ENCODE measurements at regions not wholly inside any gene's neighbourhood (a gene's known extent, or its start where the extent isn't known, plus 50 kb on each side); places are given as distances from the start of the nearest gene placed in this dataset.
A peak's percentile ranks its signal among the peaks of the same experiment; 100 is the strongest.

- no peak overlapping the region for H3K4me3 ChIP-seq
- peaks cover 3% of the 10 kb centered on the region for H3K4me1 ChIP-seq
- H3K36me3 ChIP-seq (replicated peaks) = no peaks in the 10 kb centered on the region
- DNase-seq (ENCODE audit: low spot score in 2 of 2) = peak in 1 of 2 experiments; percentile 6
- H3K9me3 ChIP-seq = no peaks in the 10 kb centered on the region
- no peaks in the 10 kb centered on the region for H3K27me3 ChIP-seq (ENCODE audit: low read depth)
- in situ Hi-C loops (cut with MboI; ENCODE audit: low sequenced_read_pairs) = no loop called here
Measured at GRCh38 chr13:107770541-107770940, 444.8 kb downstream of the LIG4 start.

GRCh38 chr13:107767119-107767518 is 448.2 kb downstream of the LIG4 start:
- DNase-seq (ENCODE audit: low spot score in 2 of 2) = no peak
- H3K4me3 ChIP-seq = no peak overlapping the region
- no peaks in the 10 kb centered on the region for H3K36me3 ChIP-seq (replicated peaks)
- H3K9me3 ChIP-seq = no peaks in the 10 kb centered on the region
- H3K4me1 ChIP-seq = peaks cover 3% of the 10 kb centered on the region
- no peaks in the 10 kb centered on the region; the same call in 1 of the 2 replicates for H3K27me3 ChIP-seq (ENCODE audit: low read depth)
- in situ Hi-C loops (cut with MboI; ENCODE audit: low sequenced_read_pairs) = no loop called here

GRCh38 chr13:107765724-107766401 is 449.5 kb downstream of the LIG4 start:
- H3K27me3 ChIP-seq (ENCODE audit: low read depth) = no peaks in the 10 kb centered on the region; the same call in 1 of the 2 replicates
- H3K4me1 ChIP-seq = peaks cover 3% of the 10 kb centered on the region
- in situ Hi-C loops (cut with MboI; ENCODE audit: low sequenced_read_pairs) = no loop called here
- H3K4me3 ChIP-seq = no peak overlapping the region
- no peaks in the 10 kb centered on the region for H3K9me3 ChIP-seq
- no peaks in the 10 kb centered on the region for H3K36me3 ChIP-seq (replicated peaks)
- no peak for DNase-seq (ENCODE audit: low spot score in 2 of 2)

DNA sequence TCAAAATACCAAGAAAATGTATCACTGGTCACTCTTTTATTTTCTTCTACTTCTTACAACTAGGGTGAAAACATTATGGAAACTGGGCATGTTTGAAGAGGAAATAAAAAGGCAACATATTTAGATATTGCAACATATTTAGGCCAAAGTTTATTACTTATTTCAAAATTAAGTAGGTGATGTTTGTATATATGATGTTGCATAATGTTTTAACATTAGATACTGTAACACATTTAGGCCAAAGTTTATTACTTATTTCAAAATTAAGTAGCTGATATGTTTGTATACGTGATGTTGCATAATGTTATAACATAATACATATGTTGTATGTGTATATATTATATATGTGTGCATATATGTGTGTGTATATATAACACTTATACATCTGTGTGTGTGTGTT is 451.3 kb downstream of the LIG4 start:
- H3K27me3 ChIP-seq (ENCODE audit: low read depth) = no peaks in the 10 kb centered on the region; the same call in 1 of the 2 replicates
- in situ Hi-C loops (cut with MboI; ENCODE audit: low sequenced_read_pairs) = no loop called here
- no peaks in the 10 kb centered on the region for H3K36me3 ChIP-seq (replicated peaks)
- H3K4me1 ChIP-seq = no peaks in the 10 kb centered on the region
- H3K9me3 ChIP-seq = no peaks in the 10 kb centered on the region
- DNase-seq (ENCODE audit: low spot score in 2 of 2) = no peak
- no peak overlapping the region for H3K4me3 ChIP-seq

GRCh38 chr13:107753748-107754147 is 461.6 kb downstream of the LIG4 start:
- Histone ChIP-seq H3K36me3 (replicated peaks) (no peaks in the 10 kb centered on the region), H3K4me1 (no peaks in the 10 kb centered on the region), H3K9me3 (no peaks in the 10 kb centered on the region), H3K4me3 (no peak overlapping the region), H3K27me3 (ENCODE audit: low read depth) (no peaks in the 10 kb centered on the region)
- in situ Hi-C loops (cut with MboI; ENCODE audit: low sequenced_read_pairs) = no loop called here
- no peak for DNase-seq (ENCODE audit: low spot score in 2 of 2)

DNA sequence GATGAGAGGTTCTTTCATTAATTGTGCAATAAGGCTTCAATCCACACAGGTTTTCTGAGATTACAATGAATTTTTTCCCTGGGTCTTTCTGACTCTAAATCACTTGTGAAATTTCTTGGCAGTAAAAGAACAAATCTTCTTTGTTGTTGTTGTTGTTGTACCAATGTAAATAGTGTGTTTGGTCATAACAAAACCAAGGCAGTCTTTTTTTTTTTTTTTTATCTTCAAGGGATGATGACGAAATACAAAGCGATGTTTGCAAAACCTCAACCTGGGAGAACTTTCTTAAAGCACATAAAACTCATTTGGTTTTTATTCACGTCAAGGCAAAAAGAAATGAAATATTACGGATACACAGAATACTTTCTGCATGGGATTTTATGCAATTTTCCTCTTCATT is 462.0 kb downstream of the LIG4 start:
- DNase-seq (ENCODE audit: low spot score in 2 of 2) = no peak
- Histone ChIP-seq H3K4me3 (no peak overlapping the region), H3K27me3 (ENCODE audit: low read depth) (no peaks in the 10 kb centered on the region), H3K9me3 (no peaks in the 10 kb centered on the region), H3K4me1 (no peaks in the 10 kb centered on the region), H3K36me3 (replicated peaks) (no peaks in the 10 kb centered on the region)
- in situ Hi-C loops (cut with MboI; ENCODE audit: low sequenced_read_pairs) = no loop called here

GRCh38 chr13:107743983-107744382 is 471.4 kb downstream of the LIG4 start:
- in situ Hi-C loops (cut with MboI; ENCODE audit: low sequenced_read_pairs) = no loop called here
- H3K27me3 ChIP-seq (ENCODE audit: low read depth) = peaks cover 10% of the 10 kb centered on the region; the same call in 1 of the 2 replicates
- no peak for DNase-seq (ENCODE audit: low spot score in 2 of 2)
- no peaks in the 10 kb centered on the region for H3K36me3 ChIP-seq (replicated peaks)
- no peak overlapping the region for H3K4me3 ChIP-seq
- H3K4me1 ChIP-seq = no peaks in the 10 kb centered on the region
- no peaks in the 10 kb centered on the region for H3K9me3 ChIP-seq

GRCh38 chr13:107743526-107743925 is 471.8 kb downstream of the LIG4 start:
- no peaks in the 10 kb centered on the region for H3K36me3 ChIP-seq (replicated peaks)
- in situ Hi-C loops (cut with MboI; ENCODE audit: low sequenced_read_pairs) = no loop called here
- peaks cover 10% of the 10 kb centered on the region; the same call in 1 of the 2 replicates for H3K27me3 ChIP-seq (ENCODE audit: low read depth)

GRCh38 chr13:107743100-107743499 is 472.2 kb downstream of the LIG4 start:
- in situ Hi-C loops (cut with MboI; ENCODE audit: low sequenced_read_pairs) = no loop called here
- Histone ChIP-seq H3K4me1 (no peaks in the 10 kb centered on the region), H3K27me3 (ENCODE audit: low read depth) (peaks cover 12% of the 10 kb centered on the region; the same call in 1 of the 2 replicates), H3K9me3 (no peaks in the 10 kb centered on the region), H3K36me3 (replicated peaks) (no peaks in the 10 kb centered on the region), H3K4me3 (no peak overlapping the region)
- DNase-seq (ENCODE audit: low spot score in 2 of 2) = no peak

More at GRCh38 chr13:107743526-107743925, 471.8 kb downstream of the LIG4 start:
- Histone ChIP-seq H3K4me3 (no peak overlapping the region), H3K9me3 (no peaks in the 10 kb centered on the region), H3K4me1 (no peaks in the 10 kb centered on the region)
- DNase-seq (ENCODE audit: low spot score in 2 of 2) = no peak

- H3K4me3 ChIP-seq = no peak overlapping the region
- no peaks in the 10 kb centered on the region for H3K4me1 ChIP-seq
- no peaks in the 10 kb centered on the region for H3K9me3 ChIP-seq
- no peak for DNase-seq (ENCODE audit: low spot score in 2 of 2)
- H3K36me3 ChIP-seq (replicated peaks) = no peaks in the 10 kb centered on the region
- in situ Hi-C loops (cut with MboI; ENCODE audit: low sequenced_read_pairs) = no loop called here
- peaks cover 18% of the 10 kb centered on the region; the same call in 1 of the 2 replicates for H3K27me3 ChIP-seq (ENCODE audit: low read depth)
Measured at GRCh38 chr13:107742544-107742943, 472.8 kb downstream of the LIG4 start.

DNA sequence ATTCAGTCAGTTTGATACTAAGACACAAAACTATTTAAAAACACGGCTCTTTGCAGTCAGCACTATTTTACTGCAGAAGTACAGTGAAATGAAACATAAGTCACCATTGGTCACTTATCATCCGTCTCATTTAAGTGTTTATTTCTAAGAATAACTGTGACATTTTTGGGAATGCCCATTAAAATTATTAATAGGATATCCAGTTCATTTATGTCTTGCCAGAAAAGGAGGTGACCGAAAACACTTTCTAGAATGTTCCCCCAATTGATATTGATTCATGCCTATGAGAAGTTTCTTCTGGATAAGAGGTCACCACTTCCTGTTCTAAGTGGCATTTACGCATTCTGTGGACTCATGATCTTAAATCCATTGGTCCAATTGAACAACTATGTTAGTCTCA is 477.3 kb downstream of the LIG4 start:
- Histone ChIP-seq H3K4me1 (no peaks in the 10 kb centered on the region), H3K9me3 (no peaks in the 10 kb centered on the region), H3K4me3 (no peak overlapping the region), H3K27me3 (ENCODE audit: low read depth) (0 out of 2 replicates have a peak, but pooled peaks cover 8% of the 10 kb centered on the region), H3K36me3 (replicated peaks) (no peaks in the 10 kb centered on the region)
- no peak for DNase-seq (ENCODE audit: low spot score in 2 of 2)
- in situ Hi-C loops (cut with MboI; ENCODE audit: low sequenced_read_pairs) = no loop called here

DNA sequence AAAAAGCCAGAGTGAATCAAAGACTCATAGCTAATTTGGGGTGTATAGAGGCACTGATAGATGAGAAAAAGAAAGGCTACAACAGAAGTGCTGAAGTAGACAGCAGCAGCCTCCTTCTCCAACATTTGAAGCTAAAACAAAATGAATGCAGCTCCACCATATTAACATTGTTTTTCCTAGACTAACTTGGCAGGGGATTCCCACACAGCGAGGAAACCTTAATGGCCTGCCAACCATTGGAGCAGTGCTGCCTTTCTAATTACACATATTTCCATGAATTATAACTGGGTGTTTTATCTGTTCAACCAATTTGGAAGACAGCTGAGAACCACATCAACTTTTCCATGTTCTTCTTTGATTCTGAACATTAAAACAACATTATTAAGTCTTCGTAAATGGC is 478.6 kb downstream of the LIG4 start:
- DNase-seq (ENCODE audit: low spot score in 2 of 2) = no peak
- Histone ChIP-seq H3K4me1 (no peaks in the 10 kb centered on the region), H3K4me3 (no peak overlapping the region), H3K9me3 (no peaks in the 10 kb centered on the region), H3K27me3 (ENCODE audit: low read depth) (0 out of 2 replicates have a peak, but pooled peaks cover 8% of the 10 kb centered on the region), H3K36me3 (replicated peaks) (no peaks in the 10 kb centered on the region)
- in situ Hi-C loops (cut with MboI; ENCODE audit: low sequenced_read_pairs) = no loop called here

DNA sequence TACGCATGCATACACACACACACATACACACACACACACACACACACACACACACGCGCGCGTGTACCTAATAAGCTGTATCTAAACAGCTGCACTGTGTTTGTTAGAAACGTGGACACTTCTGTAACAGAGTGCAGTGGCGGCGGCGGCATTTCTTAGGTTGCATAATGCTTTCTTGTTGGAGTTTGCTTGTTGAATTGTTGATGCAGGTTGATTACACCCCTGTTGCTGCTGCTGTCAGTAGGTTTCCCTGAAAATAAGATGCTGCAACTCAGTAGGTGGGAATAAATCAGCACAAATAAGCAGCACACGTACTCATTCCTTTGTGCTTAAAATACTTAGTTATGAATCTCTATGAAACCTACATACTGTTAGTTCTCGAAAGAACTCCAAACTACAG is 479.2 kb downstream of the LIG4 start:
- DNase-seq (ENCODE audit: low spot score in 2 of 2) = no peak
- in situ Hi-C loops (cut with MboI; ENCODE audit: low sequenced_read_pairs) = no loop called here
- Histone ChIP-seq H3K4me1 (no peaks in the 10 kb centered on the region), H3K9me3 (no peaks in the 10 kb centered on the region), H3K27me3 (ENCODE audit: low read depth) (0 out of 2 replicates have a peak, but pooled peaks cover 8% of the 10 kb centered on the region), H3K4me3 (no peak overlapping the region), H3K36me3 (replicated peaks) (no peaks in the 10 kb centered on the region)

DNA sequence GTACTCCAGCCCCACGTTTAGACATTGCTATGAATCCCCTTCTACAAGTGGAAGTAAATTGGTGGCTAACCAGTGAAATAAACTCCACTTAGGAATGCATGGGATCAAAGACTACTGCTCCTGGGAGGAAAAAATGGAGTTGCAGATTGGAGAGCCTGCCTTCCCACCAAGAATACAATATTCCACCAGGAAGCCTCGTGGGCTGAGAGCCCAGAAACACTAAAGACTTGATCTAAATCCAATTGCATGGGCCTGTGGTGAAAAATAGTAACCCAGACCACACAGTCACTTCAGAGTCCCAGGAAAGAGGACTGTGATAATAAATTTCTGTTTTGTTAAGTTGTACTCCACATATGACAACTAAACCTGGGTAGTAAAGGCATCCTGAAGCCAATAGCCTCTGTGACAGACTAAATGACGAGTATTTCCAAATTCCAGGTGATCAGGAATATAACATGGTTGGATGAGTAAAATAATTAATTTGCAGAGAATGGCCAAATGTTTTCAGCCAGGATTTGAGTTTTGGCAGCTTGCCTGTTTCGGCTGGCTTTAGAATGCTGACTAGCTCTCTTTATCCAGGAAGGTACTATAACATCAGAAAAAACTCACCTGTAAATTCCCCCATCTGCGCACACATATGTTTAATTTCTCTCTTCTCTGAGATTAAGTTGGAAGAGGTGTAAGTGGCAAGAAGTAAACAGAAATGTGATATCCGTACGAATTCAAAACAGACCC is 480.3 kb downstream of the LIG4 start:
- Histone ChIP-seq H3K36me3 (replicated peaks) (no peaks in the 10 kb centered on the region), H3K27me3 (ENCODE audit: low read depth) (0 out of 2 replicates have a peak, but pooled peaks cover 8% of the 10 kb centered on the region), H3K4me3 (no peak overlapping the region), H3K9me3 (no peaks in the 10 kb centered on the region), H3K4me1 (no peaks in the 10 kb centered on the region)
- no peak for DNase-seq (ENCODE audit: low spot score in 2 of 2)
- in situ Hi-C loops (cut with MboI; ENCODE audit: low sequenced_read_pairs) = no loop called here

Measured in HAP-1 (cell line).